WTC11 (cell line): ENCODE measurements at regions not wholly inside any gene's neighbourhood (a gene's known extent, or its start where the extent isn't known, plus 50 kb on each side); places are given as distances from the start of the nearest gene placed in this dataset.

Experiments used
- ATAC-seq: fragments of 200-7000 bp; cut with Tn5 transposase; 2 replicates; pipeline ENCODE4 v1.10.0; 2021; ENCODE audit warnings: mild to moderate bottlenecking, moderate library complexity
- CTCF ChIA-PET: fragments of 300-600 bp; sonication (Branson Sonifier 250); formaldehyde crosslinking; loops from one replicate; lab custom pipeline; 2021; ENCODE audit warnings: antibody characterized with exemption; lab: Charles Lee
- POLR2A ChIA-PET: fragments of 350-600 bp; sonication (Branson Sonifier 250); formaldehyde crosslinking; loops from one replicate; lab custom pipeline; 2021; ENCODE audit warnings: antibody characterized with exemption; lab: Charles Lee
- DNase-seq: peaks from one replicate; pipeline ENCODE4 v3.0.0; 2021; ENCODE audit warnings: low spot score
- H3K27ac Mint-ChIP-seq: 2 replicates; pipeline ENCODE4 v1.8.0; 2021; ENCODE audit warnings: mixed read lengths
- H3K27me3 Mint-ChIP-seq: 2 replicates; pipeline ENCODE4 v1.8.0; 2021; ENCODE audit warnings: low read depth, mild to moderate bottlenecking, moderate library complexity, mixed read lengths
- H3K36me3 Mint-ChIP-seq: 2 replicates; pipeline ENCODE4 v1.8.0; 2021; ENCODE audit warnings: mixed read lengths
- H3K4me1 Mint-ChIP-seq: 2 replicates; pipeline ENCODE4 v1.8.0; 2022; ENCODE audit warnings: mixed read lengths
- H3K4me3 Mint-ChIP-seq: 2 replicates; pipeline ENCODE4 v1.8.0; 2021; ENCODE audit warnings: mild to moderate bottlenecking, moderate library complexity, mixed read lengths
- H3K9me3 Mint-ChIP-seq: 2 replicates; pipeline ENCODE4 v1.8.0; 2021; ENCODE audit warnings: mixed read lengths
- ATF1 ChIP-seq: sonication (generic); formaldehyde crosslinking; IDR thresholded peaks from 2 replicates; pipeline ENCODE4 v1.8.1; 2023; ENCODE audit warnings: mild to moderate bottlenecking, moderate library complexity, missing genetic modification reagents
- FOXK1 ChIP-seq: sonication (generic); formaldehyde crosslinking; IDR thresholded peaks from 2 replicates; pipeline ENCODE4 v1.8.0; 2022; ENCODE audit warnings: mild to moderate bottlenecking, moderate library complexity, missing genetic modification reagents
- GABPB1 ChIP-seq: sonication (generic); formaldehyde crosslinking; IDR thresholded peaks from 2 replicates; pipeline ENCODE4 v1.8.1; 2023; ENCODE audit warnings: mild to moderate bottlenecking, missing genetic modification reagents
- HMGA2 ChIP-seq: fragments of 250-450 bp; sonication (Bioruptor Pico); IDR thresholded peaks from 2 replicates; pipeline ENCODE4 v1.4.0; 2021; ENCODE audit warnings: mild to moderate bottlenecking, moderate library complexity
- OVOL2 ChIP-seq: fragments of 250-450 bp; sonication (Bioruptor Pico); IDR thresholded peaks from 2 replicates; pipeline ENCODE4 v1.9.0; 2021; ENCODE audit warnings: mild to moderate bottlenecking, borderline replicate concordance
- PRRX2 ChIP-seq: fragments of 250-450 bp; sonication (Bioruptor Pico); IDR thresholded peaks from 2 replicates; pipeline ENCODE4 v1.8.0; 2021; ENCODE audit warnings: mild to moderate bottlenecking
- RORB ChIP-seq: fragments of 250-450 bp; sonication (Bioruptor Pico); IDR thresholded peaks from 2 replicates; pipeline ENCODE4 v1.9.0; 2021; ENCODE audit warnings: mild to moderate bottlenecking
- TCF7 ChIP-seq: sonication (generic); formaldehyde crosslinking; IDR thresholded peaks from 2 replicates; pipeline ENCODE4 v1.8.0; 2022; ENCODE audit warnings: mild to moderate bottlenecking, low read depth, missing genetic modification reagents, moderate library complexity
- TEAD1 ChIP-seq: sonication (generic); formaldehyde crosslinking; IDR thresholded peaks from 2 replicates; pipeline ENCODE4 v1.8.0; 2022; ENCODE audit warnings: mild to moderate bottlenecking, missing genetic modification reagents
- ZNF121 ChIP-seq: sonication (generic); formaldehyde crosslinking; IDR thresholded peaks from 2 replicates; pipeline ENCODE4 v1.8.0; 2023; ENCODE audit warnings: missing genetic modification reagents
- ZNF138 ChIP-seq: sonication (generic); formaldehyde crosslinking; conservative IDR thresholded peaks from 2 replicates; pipeline ENCODE4 v1.8.1; 2022; ENCODE audit warnings: mild to moderate bottlenecking, moderate library complexity, missing genetic modification reagents
- ZNF263 ChIP-seq: sonication (generic); formaldehyde crosslinking; IDR thresholded peaks from 2 replicates; pipeline ENCODE4 v1.8.1; 2022; ENCODE audit warnings: low read depth, mild to moderate bottlenecking, moderate library complexity, missing genetic modification reagents
- ZNF317 ChIP-seq: sonication (generic); formaldehyde crosslinking; IDR thresholded peaks from 2 replicates; pipeline ENCODE4 v1.8.1; 2023; ENCODE audit warnings: low read depth, mild to moderate bottlenecking, moderate library complexity, missing genetic modification reagents, borderline replicate concordance
- ZNF396 ChIP-seq: fragments of 250-450 bp; sonication (Bioruptor Pico); IDR thresholded peaks from 2 replicates; pipeline ENCODE4 v1.8.0; 2021; ENCODE audit warnings: mild to moderate bottlenecking, moderate library complexity, borderline replicate concordance
- ZNF416 ChIP-seq: fragments of 250-450 bp; sonication (Bioruptor Pico); IDR thresholded peaks from 2 replicates; pipeline ENCODE4 v1.9.0; 2021; ENCODE audit warnings: mild to moderate bottlenecking, inconsistent platforms
- TF ChIP-seq, protein P1 (sequence below): fragments of 250-450 bp; sonication (Bioruptor Pico); IDR thresholded peaks from 2 replicates; pipeline ENCODE4 v1.9.0; 2021; ENCODE audit warnings: mild to moderate bottlenecking, borderline replicate concordance
- TF ChIP-seq, protein P2 (sequence below): fragments of 200-600 bp; IDR thresholded peaks from 2 replicates; pipeline ENCODE4 v1.8.0; 2022; ENCODE audit warnings: antibody characterized with exemption
- TF ChIP-seq, protein P3 (sequence below): sonication (generic); formaldehyde crosslinking; IDR thresholded peaks from 2 replicates; pipeline ENCODE4 v1.8.0; 2022; ENCODE audit warnings: mild to moderate bottlenecking, missing genetic modification reagents
- TF ChIP-seq, protein P4 (sequence below): sonication (generic); formaldehyde crosslinking; IDR thresholded peaks from 2 replicates; pipeline ENCODE4 v1.8.1; 2022; ENCODE audit warnings: low read depth, missing genetic modification reagents, borderline replicate concordance
- TF ChIP-seq, protein P5 (sequence below): fragments of 250-450 bp; sonication (Bioruptor Pico); conservative IDR thresholded peaks from 2 replicates; pipeline ENCODE4 v1.9.0; 2021; ENCODE audit warnings: mild to moderate bottlenecking
- TF ChIP-seq, protein P6 (sequence below): sonication (generic); formaldehyde crosslinking; IDR thresholded peaks from 2 replicates; pipeline ENCODE4 v1.8.1; 2023; ENCODE audit warnings: mild to moderate bottlenecking, missing genetic modification reagents, moderate library complexity
- TF ChIP-seq, protein P7 (sequence below): sonication (generic); formaldehyde crosslinking; IDR thresholded peaks from 2 replicates; pipeline ENCODE4 v1.8.0; 2022; ENCODE audit warnings: mild to moderate bottlenecking, missing genetic modification reagents

DNA sequence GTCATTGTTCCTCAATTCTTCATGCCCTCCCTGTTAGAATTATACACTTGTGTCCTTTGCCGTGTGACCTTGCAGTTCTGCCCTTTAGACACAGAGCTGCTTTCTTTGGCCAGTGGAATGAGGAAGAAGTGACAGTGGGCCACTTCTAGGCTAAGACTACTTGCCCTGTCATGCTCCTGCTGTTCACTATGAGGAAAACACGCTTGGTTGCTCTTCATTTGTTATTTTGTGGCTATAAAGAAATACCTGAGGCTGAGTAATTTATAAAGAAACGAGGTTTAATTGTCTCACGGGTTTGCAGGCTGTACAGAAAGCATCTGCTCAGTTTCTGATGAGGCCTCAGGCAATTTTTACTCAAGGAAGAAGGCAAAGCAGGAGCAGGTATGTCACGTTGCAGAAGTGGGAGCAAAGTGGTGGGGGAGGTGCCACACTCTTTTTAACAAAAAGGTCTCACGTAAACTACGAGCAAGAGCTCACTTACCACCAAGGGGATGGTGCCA lies 279.1 kb upstream of the DMAC1 start (continued):
- TF ChIP-seq, protein P1, sequence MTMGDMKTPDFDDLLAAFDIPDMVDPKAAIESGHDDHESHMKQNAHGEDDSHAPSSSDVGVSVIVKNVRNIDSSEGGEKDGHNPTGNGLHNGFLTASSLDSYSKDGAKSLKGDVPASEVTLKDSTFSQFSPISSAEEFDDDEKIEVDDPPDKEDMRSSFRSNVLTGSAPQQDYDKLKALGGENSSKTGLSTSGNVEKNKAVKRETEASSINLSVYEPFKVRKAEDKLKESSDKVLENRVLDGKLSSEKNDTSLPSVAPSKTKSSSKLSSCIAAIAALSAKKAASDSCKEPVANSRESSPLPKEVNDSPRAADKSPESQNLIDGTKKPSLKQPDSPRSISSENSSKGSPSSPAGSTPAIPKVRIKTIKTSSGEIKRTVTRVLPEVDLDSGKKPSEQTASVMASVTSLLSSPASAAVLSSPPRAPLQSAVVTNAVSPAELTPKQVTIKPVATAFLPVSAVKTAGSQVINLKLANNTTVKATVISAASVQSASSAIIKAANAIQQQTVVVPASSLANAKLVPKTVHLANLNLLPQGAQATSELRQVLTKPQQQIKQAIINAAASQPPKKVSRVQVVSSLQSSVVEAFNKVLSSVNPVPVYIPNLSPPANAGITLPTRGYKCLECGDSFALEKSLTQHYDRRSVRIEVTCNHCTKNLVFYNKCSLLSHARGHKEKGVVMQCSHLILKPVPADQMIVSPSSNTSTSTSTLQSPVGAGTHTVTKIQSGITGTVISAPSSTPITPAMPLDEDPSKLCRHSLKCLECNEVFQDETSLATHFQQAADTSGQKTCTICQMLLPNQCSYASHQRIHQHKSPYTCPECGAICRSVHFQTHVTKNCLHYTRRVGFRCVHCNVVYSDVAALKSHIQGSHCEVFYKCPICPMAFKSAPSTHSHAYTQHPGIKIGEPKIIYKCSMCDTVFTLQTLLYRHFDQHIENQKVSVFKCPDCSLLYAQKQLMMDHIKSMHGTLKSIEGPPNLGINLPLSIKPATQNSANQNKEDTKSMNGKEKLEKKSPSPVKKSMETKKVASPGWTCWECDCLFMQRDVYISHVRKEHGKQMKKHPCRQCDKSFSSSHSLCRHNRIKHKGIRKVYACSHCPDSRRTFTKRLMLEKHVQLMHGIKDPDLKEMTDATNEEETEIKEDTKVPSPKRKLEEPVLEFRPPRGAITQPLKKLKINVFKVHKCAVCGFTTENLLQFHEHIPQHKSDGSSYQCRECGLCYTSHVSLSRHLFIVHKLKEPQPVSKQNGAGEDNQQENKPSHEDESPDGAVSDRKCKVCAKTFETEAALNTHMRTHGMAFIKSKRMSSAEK (CRISPR knock-in tag): no peak
- no peak for TF ChIP-seq RORB (CRISPR knock-in tag)
- no peak for TF ChIP-seq TEAD1 (CRISPR knock-in tag)
- no peak for TF ChIP-seq ZNF416
- TF ChIP-seq ZNF138 (CRISPR knock-in tag): no peak
- no peak for TF ChIP-seq HMGA2
- TF ChIP-seq, protein P2, sequence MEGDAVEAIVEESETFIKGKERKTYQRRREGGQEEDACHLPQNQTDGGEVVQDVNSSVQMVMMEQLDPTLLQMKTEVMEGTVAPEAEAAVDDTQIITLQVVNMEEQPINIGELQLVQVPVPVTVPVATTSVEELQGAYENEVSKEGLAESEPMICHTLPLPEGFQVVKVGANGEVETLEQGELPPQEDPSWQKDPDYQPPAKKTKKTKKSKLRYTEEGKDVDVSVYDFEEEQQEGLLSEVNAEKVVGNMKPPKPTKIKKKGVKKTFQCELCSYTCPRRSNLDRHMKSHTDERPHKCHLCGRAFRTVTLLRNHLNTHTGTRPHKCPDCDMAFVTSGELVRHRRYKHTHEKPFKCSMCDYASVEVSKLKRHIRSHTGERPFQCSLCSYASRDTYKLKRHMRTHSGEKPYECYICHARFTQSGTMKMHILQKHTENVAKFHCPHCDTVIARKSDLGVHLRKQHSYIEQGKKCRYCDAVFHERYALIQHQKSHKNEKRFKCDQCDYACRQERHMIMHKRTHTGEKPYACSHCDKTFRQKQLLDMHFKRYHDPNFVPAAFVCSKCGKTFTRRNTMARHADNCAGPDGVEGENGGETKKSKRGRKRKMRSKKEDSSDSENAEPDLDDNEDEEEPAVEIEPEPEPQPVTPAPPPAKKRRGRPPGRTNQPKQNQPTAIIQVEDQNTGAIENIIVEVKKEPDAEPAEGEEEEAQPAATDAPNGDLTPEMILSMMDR: no peak
- no peak for TF ChIP-seq ZNF396
- no peak for TF ChIP-seq ZNF121
- TF ChIP-seq, protein P3, sequence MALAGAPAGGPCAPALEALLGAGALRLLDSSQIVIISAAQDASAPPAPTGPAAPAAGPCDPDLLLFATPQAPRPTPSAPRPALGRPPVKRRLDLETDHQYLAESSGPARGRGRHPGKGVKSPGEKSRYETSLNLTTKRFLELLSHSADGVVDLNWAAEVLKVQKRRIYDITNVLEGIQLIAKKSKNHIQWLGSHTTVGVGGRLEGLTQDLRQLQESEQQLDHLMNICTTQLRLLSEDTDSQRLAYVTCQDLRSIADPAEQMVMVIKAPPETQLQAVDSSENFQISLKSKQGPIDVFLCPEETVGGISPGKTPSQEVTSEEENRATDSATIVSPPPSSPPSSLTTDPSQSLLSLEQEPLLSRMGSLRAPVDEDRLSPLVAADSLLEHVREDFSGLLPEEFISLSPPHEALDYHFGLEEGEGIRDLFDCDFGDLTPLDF (CRISPR knock-in tag): no peak

DNA sequence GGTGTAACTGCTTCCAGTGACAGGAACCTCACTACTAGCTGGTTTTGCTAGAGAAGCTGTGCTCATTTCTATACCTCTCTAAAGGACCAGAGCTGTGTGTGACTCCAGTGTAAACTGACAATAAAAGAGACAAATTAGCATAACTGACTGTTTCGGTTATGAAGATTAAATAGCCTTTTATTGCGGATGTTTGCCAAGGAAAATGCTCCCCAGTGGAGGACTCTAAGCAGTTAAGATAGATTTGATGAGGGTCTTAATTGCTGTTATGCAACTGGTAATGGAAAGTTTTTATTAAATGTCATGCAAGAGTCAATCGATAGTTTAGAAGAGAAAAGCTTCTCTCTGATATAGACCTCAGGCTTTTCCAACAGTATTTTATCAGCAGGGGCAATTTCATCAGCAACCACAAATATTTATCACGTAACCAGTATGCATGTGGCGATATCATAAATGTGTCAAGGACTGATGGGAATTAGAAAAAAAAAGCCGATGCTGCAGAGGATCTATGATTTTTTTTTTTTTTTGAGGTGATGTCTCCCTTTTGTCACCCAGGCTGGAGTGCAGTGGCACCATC lies 275.2 kb upstream of the DMAC1 start:
- Mint-ChIP-seq H3K4me1 (peaks cover 4% of the 10 kb centered on the region), H3K27ac (no peak overlapping the region), H3K4me3 (no peak overlapping the region), H3K36me3 (no peaks in the 10 kb centered on the region), H3K27me3 (no peaks in the 10 kb centered on the region), H3K9me3 (peaks cover 8% of the 10 kb centered on the region)
- ATAC-seq (no peak), DNase-seq (no peak)
- CTCF ChIA-PET: no interaction called here
- POLR2A ChIA-PET: no interaction called here
- no peak for TF ChIP-seq ATF1 (CRISPR knock-in tag)
- TF ChIP-seq OVOL2 (CRISPR knock-in tag): no peak
- TF ChIP-seq ZNF416: no peak
- TF ChIP-seq, protein P4, sequence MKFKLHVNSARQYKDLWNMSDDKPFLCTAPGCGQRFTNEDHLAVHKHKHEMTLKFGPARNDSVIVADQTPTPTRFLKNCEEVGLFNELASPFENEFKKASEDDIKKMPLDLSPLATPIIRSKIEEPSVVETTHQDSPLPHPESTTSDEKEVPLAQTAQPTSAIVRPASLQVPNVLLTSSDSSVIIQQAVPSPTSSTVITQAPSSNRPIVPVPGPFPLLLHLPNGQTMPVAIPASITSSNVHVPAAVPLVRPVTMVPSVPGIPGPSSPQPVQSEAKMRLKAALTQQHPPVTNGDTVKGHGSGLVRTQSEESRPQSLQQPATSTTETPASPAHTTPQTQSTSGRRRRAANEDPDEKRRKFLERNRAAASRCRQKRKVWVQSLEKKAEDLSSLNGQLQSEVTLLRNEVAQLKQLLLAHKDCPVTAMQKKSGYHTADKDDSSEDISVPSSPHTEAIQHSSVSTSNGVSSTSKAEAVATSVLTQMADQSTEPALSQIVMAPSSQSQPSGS (CRISPR knock-in tag): no peak
- no peak for TF ChIP-seq FOXK1 (CRISPR knock-in tag)
- TF ChIP-seq PRRX2 (CRISPR knock-in tag): no peak
- TF ChIP-seq ZNF263 (CRISPR knock-in tag): no peak
- TF ChIP-seq, protein P5, sequence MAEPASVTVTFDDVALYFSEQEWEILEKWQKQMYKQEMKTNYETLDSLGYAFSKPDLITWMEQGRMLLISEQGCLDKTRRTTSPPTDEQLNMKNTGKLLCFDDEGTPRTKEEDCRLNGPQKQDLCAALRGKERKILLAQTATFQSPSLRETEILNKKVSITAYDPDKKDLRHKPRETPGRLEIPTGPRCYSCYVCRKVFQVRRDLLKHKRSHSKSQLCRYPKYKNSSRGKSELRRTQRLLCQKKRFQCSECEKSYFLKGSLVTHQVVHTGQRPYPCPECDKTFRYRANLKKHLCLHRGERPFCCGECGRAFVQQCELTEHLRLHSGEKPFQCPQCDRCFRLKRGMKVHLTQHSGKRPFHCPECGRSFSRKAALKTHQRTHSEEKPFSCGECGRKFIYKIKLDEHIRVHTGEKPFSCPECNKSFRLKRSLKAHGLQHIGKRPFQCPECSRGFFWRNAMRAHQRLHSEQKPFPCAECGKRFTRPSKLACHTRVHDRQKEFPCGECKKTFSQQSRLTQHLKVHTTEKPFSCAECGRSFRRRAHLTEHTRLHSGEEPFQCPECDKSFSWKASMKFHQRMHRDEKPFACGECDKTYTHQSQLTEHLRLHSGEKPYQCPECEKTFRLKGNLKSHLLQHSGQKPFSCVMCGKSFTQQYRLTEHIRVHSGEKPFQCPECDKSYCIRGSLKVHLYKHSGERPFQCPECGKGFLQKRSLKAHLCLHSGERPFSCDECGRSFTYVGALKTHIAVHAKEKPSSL: no peak
- TF ChIP-seq, protein P6, sequence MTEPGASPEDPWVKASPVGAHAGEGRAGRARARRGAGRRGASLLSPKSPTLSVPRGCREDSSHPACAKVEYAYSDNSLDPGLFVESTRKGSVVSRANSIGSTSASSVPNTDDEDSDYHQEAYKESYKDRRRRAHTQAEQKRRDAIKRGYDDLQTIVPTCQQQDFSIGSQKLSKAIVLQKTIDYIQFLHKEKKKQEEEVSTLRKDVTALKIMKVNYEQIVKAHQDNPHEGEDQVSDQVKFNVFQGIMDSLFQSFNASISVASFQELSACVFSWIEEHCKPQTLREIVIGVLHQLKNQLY (CRISPR knock-in tag): no peak
- TF ChIP-seq GABPB1 (CRISPR knock-in tag): no peak
- TF ChIP-seq, protein P7, sequence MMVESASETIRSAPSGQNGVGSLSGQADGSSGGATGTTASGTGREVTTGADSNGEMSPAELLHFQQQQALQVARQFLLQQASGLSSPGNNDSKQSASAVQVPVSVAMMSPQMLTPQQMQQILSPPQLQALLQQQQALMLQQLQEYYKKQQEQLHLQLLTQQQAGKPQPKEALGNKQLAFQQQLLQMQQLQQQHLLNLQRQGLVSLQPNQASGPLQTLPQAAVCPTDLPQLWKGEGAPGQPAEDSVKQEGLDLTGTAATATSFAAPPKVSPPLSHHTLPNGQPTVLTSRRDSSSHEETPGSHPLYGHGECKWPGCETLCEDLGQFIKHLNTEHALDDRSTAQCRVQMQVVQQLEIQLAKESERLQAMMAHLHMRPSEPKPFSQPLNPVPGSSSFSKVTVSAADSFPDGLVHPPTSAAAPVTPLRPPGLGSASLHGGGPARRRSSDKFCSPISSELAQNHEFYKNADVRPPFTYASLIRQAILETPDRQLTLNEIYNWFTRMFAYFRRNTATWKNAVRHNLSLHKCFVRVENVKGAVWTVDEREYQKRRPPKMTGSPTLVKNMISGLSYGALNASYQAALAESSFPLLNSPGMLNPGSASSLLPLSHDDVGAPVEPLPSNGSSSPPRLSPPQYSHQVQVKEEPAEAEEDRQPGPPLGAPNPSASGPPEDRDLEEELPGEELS (CRISPR knock-in tag): no peak
- TF ChIP-seq, protein P3 (CRISPR knock-in tag): no peak
- TF ChIP-seq ZNF317 (CRISPR knock-in tag): no peak
- TF ChIP-seq TCF7 (CRISPR knock-in tag): no peak
